ENCODE measurements at regions not wholly inside any gene's neighbourhood (a gene's known extent, or its start where the extent isn't known, plus 50 kb on each side); places are given as distances from the start of the nearest gene placed in this dataset.

DNA sequence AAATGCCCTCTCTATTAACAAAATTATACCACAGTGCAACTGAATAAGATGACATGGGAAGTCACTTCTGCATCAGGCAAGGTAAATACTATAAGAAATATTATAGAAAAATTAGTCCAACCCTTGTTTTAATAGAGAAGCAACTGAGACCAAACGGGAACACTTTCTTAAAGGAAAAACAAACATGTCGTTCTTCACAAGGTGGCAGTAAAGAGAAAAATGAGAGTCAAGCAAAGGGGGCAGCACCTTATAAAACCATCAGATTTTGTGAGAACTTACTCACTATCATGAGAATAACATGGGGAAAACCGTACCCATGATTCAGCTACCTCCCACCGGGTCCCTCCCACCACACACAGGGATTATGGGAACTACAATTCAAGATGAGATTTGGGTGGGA, 481.7 kb upstream of the CRIM1 start:
- DNase-seq: no peak

DNA sequence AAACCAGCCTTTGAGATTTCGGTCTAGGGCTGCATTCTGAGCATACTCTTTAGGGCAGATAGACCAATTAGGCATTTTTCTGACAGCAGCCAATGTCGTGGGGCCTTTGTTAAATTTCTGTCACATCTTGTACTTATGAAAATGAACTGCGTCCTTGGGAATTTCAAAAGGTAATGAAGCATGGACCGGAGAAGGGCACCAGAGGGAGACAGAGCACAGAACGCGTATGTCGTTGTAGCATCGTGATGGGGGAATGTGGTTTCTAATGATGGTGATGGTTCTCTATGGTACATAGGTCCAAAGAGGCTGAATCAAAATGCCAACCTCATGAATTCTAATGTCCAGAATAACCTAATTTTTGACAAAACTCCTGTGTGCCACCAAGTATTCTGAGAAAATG, 483.9 kb upstream of the CRIM1 start:
- DNase-seq (no peak), FAIRE-seq (no peak), ATAC-seq (no peak)
- Histone ChIP-seq H3K4me1 (no peaks in the 10 kb centered on the region), H3K27me3 (no peaks in the 10 kb centered on the region), H3K36me3 (no peaks in the 10 kb centered on the region), H3K27ac (no peak overlapping the region), H3K4me3 (no peak overlapping the region), H3K9me3 (no peaks in the 10 kb centered on the region)
- 72 to 77% methylated on average over 8 of the region's 8 CpGs for WGBS, 2 donors
- TF ChIP-seq, protein P1, sequence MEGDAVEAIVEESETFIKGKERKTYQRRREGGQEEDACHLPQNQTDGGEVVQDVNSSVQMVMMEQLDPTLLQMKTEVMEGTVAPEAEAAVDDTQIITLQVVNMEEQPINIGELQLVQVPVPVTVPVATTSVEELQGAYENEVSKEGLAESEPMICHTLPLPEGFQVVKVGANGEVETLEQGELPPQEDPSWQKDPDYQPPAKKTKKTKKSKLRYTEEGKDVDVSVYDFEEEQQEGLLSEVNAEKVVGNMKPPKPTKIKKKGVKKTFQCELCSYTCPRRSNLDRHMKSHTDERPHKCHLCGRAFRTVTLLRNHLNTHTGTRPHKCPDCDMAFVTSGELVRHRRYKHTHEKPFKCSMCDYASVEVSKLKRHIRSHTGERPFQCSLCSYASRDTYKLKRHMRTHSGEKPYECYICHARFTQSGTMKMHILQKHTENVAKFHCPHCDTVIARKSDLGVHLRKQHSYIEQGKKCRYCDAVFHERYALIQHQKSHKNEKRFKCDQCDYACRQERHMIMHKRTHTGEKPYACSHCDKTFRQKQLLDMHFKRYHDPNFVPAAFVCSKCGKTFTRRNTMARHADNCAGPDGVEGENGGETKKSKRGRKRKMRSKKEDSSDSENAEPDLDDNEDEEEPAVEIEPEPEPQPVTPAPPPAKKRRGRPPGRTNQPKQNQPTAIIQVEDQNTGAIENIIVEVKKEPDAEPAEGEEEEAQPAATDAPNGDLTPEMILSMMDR (IDR thresholded peaks at IDR 0.05): no peak
- intact Hi-C loops (cut with DNase I): no loop called here

More for the DNA sequence above, 481.7 kb upstream of the CRIM1 start:
- Histone ChIP-seq H3K9me3 (no peaks in the 10 kb centered on the region), H3K27ac (no peak overlapping the region), H3K4me3 (no peak overlapping the region), H3K36me3 (no peaks in the 10 kb centered on the region), H3K27me3 (no peaks in the 10 kb centered on the region), H3K4me1 (no peaks in the 10 kb centered on the region)
- FAIRE-seq: no peak
- 60 to 75% methylated on average over 4 of the region's 4 CpGs for WGBS, 2 donors
- ATAC-seq: no peak
- intact Hi-C loops (cut with DNase I): no loop called here
- TF ChIP-seq, protein P1 (IDR thresholded peaks at IDR 0.05): no peak

DNA sequence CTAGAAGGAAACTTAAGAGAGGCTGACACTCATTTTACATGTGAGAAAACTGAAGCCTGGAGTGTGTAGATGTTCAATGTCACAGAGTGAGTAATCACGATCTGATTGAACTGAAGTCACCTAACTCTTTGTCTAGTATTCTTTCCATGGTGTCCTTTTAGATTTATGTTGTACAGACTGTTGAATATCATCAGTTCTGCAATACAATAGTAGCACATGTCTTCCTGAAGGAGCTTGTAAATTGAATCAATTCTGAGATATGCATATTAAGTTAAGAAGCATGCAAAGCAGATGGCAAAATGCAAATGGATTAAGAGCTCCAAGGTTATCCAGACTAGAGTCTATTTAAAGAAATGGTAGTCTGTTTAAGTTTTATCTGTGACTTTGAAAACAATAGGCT, 484.9 kb upstream of the CRIM1 start:
- 27 to 50% methylated on average over 1 of the region's 1 CpG for WGBS, 2 donors
- Histone ChIP-seq H3K27ac (no peak overlapping the region), H3K4me3 (no peak overlapping the region), H3K9me3 (no peaks in the 10 kb centered on the region), H3K27me3 (no peaks in the 10 kb centered on the region), H3K36me3 (no peaks in the 10 kb centered on the region), H3K4me1 (no peaks in the 10 kb centered on the region)
- intact Hi-C loops (cut with DNase I): no loop called here
- FAIRE-seq (no peak), ATAC-seq (no peak), DNase-seq (no peak)
- TF ChIP-seq, protein P1 (IDR thresholded peaks at IDR 0.05): no peak

DNA sequence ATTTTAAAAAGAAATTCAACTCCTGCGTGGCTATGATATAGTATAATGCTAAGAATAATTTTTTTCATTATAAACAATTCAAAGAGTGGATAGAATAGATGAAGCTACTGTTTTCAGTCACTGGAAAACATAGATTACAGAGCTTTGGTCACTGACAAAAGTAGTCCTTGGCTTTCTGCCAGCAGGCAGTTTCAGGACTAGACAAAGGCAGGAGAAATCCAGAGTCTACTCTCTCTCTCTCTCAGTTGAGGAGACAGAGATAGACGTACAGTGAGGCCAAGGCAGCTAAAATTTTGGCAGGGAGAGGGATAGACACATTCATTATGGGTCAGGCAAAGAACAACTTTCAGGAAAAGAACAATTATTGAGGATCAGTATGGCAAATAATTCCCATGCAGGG, 491.4 kb upstream of the CRIM1 start:
- H3K4me1 ChIP-seq: no peaks in the 10 kb centered on the region
- H3K36me3 ChIP-seq: no peaks in the 10 kb centered on the region
- WGBS, 2 donors: 32 to 56% methylated on average over 2 of the region's 2 CpGs
- H3K4me3 ChIP-seq: no peak overlapping the region
- intact Hi-C loops (cut with DNase I): no loop called here
- DNase-seq: no peak
- H3K27ac ChIP-seq: no peak overlapping the region
- no peak for FAIRE-seq
- H3K9me3 ChIP-seq: no peaks in the 10 kb centered on the region
- no peak for ATAC-seq
- no peaks in the 10 kb centered on the region for H3K27me3 ChIP-seq
- TF ChIP-seq, protein P1 (IDR thresholded peaks at IDR 0.05): no peak

DNA sequence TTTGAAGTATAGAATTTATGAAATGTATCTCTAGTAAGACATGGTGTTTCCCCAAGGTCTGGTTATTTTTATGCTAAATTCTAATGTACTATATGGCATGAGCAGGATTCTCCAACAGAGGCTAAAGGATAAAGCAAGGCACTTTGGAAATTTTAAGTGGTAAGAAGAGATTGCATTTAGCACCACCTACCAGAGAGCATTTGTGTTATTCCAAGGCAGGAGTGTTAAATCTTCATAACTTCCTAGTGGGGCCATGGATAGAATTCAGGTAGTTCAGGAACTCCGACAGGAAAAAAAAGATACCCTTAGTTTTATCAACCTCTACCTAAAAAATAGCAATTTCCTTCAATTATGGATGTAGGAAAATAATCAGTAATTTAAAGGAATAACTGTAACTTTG, 497.4 kb upstream of the CRIM1 start:
- FAIRE-seq: no peak
- Histone ChIP-seq H3K4me1 (no peaks in the 10 kb centered on the region), H3K36me3 (no peaks in the 10 kb centered on the region), H3K27me3 (no peaks in the 10 kb centered on the region), H3K4me3 (no peak overlapping the region), H3K9me3 (no peaks in the 10 kb centered on the region), H3K27ac (no peak overlapping the region)
- no peak for DNase-seq
- TF ChIP-seq, protein P1 (IDR thresholded peaks at IDR 0.05): no peak
- intact Hi-C loops (cut with DNase I): no loop called here
- 44 to 85% methylated on average over 1 of the region's 1 CpG for WGBS, 2 donors
- no peak for ATAC-seq
